Tibial nerve (tissue), 4 donors: ENCODE measurements at regions not wholly inside any gene's neighbourhood (a gene's known extent, or its start where the extent isn't known, plus 50 kb on each side); places are given as distances from the start of the nearest gene placed in this dataset.
"Not testable (repeated sequence)": the region's sequence is repeated elsewhere in the genome, so short reads cannot be mapped to it uniquely, and the experiment has no call there.

Source experiments
- DNase-seq, 2 donors: peaks; one replicate each; pipeline ENCODE4 v3.0.0-alpha.2; 2019; ENCODE audit warnings: low spot score in 2 of 2
- H3K27ac ChIP-seq, 4 donors: fragments of 200-600 bp; sonication (generic) in 3 of 4; one replicate each; pipeline ENCODE4 v1.5.1; 2017 to 2019; ENCODE audit warnings: mild to moderate bottlenecking in 1 of 4
- H3K27me3 ChIP-seq, 2 donors: fragments of 200-600 bp; sonication (generic) in 1 of 2; one replicate each; pipeline versions ENCODE4 v1.5.1 to v1.6.0; 2017 to 2019
- H3K36me3 ChIP-seq, 3 donors: fragments of 200-600 bp; sonication (generic); one replicate each; pipeline ENCODE4 v1.5.1; 2018 to 2019
- H3K4me1 ChIP-seq, 4 donors: fragments of 200-600 bp; sonication (generic) in 3 of 4; one replicate each; pipeline ENCODE4 v1.5.1; 2017 to 2019
- H3K4me3 ChIP-seq, 4 donors: fragments of 200-600 bp; sonication (generic) in 3 of 4; one replicate each; pipeline ENCODE4 v1.5.1; 2017 to 2019; ENCODE audit warnings: mild to moderate bottlenecking in 1 of 4, moderate library complexity in 1 of 4
- H3K9me3 ChIP-seq, 4 donors: fragments of 200-600 bp; sonication (generic) in 3 of 4; one replicate each; pipeline ENCODE4 v1.5.1; 2017 to 2019
- EP300 ChIP-seq, 2 donors: sonication (generic); formaldehyde crosslinking; IDR thresholded peaks; one replicate each; pipeline ENCODE4 v1.6.1; 2017; ENCODE audit warnings: antibody characterized with exemption in 2 of 2, mild to moderate bottlenecking in 1 of 2
- POLR2A ChIP-seq, 2 donors: fragments of 450-650 bp; IDR thresholded peaks; one replicate each; pipeline ENCODE4 v1.6.1; 2017; ENCODE audit warnings: antibody characterized with exemption in 2 of 2, mild to moderate bottlenecking in 2 of 2, moderate library complexity in 2 of 2
- WGBS, 2 donors: methylation state at CpG; one replicate each; pipeline ENCODE4 v1.1.5; 2018; 5-methylcytosine and 5-hydroxymethylcytosine counted together
- TF ChIP-seq, protein P1 (sequence below), 5 experiments: fragments of 200-600 bp in 3 of 5; fragments of 450-650 bp in 2 of 5; sonication (generic) in 3 of 5; IDR thresholded peaks; one replicate each; pipeline ENCODE4 v1.5.1; 2016 to 2019; ENCODE audit warnings: antibody characterized with exemption in 5 of 5, mild to moderate bottlenecking in 3 of 5, moderate library complexity in 2 of 5

DNA sequence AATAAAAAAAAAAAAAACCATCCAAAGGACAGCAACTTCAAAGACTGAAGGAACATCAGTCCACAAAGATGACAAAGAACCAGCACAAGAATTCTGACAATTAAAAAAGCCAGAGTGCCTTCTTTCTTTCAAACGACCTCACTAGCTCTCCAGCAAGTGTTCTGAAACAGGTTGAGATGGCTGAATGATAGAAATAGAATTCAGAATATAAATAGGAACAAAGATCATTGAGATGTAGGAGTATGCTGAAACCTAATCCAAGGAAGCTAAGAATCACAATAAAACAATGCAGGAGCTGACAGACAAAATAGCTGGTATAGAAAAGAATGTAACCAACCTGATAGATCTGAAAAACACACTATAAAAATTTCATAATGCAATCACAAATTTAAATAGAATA, 218.2 kb downstream of the GIPC2 start:
- H3K9me3 ChIP-seq: peaks cover 0 to 17% (median 0%) of the 10 kb centered on the region in 4 donors
- H3K27me3 ChIP-seq: no peaks in the 10 kb centered on the region
- WGBS, 2 donors: 15 to 29% methylated on average over 1 of the region's 1 CpG
- H3K4me3 ChIP-seq: no peak overlapping the region
- H3K4me1 ChIP-seq: no peaks in the 10 kb centered on the region
- H3K27ac ChIP-seq: no peak overlapping the region
- no peaks in the 10 kb centered on the region for H3K36me3 ChIP-seq
- no peak for DNase-seq
- TF ChIP-seq POLR2A (IDR thresholded peaks at IDR 0.05) (no peak), EP300 (IDR thresholded peaks at IDR 0.05) (no peak)
- TF ChIP-seq, protein P1, sequence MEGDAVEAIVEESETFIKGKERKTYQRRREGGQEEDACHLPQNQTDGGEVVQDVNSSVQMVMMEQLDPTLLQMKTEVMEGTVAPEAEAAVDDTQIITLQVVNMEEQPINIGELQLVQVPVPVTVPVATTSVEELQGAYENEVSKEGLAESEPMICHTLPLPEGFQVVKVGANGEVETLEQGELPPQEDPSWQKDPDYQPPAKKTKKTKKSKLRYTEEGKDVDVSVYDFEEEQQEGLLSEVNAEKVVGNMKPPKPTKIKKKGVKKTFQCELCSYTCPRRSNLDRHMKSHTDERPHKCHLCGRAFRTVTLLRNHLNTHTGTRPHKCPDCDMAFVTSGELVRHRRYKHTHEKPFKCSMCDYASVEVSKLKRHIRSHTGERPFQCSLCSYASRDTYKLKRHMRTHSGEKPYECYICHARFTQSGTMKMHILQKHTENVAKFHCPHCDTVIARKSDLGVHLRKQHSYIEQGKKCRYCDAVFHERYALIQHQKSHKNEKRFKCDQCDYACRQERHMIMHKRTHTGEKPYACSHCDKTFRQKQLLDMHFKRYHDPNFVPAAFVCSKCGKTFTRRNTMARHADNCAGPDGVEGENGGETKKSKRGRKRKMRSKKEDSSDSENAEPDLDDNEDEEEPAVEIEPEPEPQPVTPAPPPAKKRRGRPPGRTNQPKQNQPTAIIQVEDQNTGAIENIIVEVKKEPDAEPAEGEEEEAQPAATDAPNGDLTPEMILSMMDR (IDR thresholded peaks at IDR 0.05): no peak

DNA sequence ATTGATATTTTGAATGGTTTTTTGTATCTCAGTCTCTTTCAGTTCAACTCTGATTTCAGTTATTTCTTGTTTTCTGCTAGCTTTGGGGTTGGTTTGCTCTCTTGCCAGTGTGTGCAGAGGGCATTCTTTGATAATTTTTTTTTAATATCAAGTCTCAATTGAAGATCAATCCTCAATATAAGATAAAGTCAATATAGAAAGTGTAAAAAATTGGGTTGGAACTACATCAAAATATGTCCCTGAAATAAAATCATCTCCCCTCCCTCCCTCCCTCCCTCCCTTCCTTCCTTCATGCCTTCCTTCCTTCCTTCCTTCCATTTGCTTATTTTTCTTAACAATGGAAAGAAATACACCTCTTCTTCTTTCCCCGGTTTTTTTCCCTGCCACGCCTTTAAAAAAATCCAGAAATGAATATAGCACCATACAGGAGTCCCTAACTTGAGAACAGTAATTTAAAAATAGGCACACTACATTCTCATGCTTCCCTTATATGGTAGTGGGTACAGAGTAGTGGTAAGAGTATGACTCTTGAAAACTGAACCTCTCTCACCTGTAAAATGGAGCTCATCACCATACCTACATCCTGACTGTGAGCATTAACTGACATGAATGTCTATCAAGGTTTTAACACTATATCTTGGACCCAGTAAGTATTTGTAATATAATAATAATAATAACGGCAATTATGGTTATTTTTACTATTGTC, 221.9 kb downstream of the GIPC2 start:
- Histone ChIP-seq H3K4me3 (no peak overlapping the region), H3K27me3 (no peaks in the 10 kb centered on the region), H3K36me3 (no peaks in the 10 kb centered on the region), H3K4me1 (no peaks in the 10 kb centered on the region), H3K27ac (no peak overlapping the region), H3K9me3 (peaks cover 0 to 12% (median 0%) of the 10 kb centered on the region in 4 donors)
- TF ChIP-seq EP300 (IDR thresholded peaks at IDR 0.05): no peak
- no peak for TF ChIP-seq POLR2A (IDR thresholded peaks at IDR 0.05)
- TF ChIP-seq, protein P1 (IDR thresholded peaks at IDR 0.05): no peak
- DNase-seq: no peak
- WGBS, 2 donors: 81 to 85% methylated on average over 3 of the region's 3 CpGs

DNA sequence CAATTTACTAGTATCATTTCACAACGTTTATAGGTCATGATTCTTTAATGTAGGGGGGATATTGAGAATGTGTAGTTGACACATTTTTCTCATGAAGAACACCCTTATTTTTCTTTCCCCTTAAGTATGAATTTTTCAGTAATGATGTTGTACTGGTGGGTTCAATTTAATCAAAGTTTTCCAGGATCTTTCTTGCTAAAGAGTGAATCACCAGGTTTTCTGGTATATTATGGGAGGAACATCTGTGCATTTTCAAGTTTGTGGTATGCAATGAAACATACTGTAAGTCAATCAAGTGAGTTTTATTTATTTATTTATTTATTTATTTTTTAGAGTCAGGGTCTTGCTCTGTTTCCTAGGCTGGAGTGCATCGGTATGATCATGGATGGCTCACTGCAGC, 221.2 kb upstream of the PTGFR start:
- Histone ChIP-seq H3K9me3 (peaks cover 0 to 12% (median 0%) of the 10 kb centered on the region in 4 donors), H3K4me1 (no peaks in the 10 kb centered on the region), H3K36me3 (no peaks in the 10 kb centered on the region), H3K4me3 (no peak overlapping the region), H3K27me3 (no peaks in the 10 kb centered on the region), H3K27ac (no peak overlapping the region)
- no peak for DNase-seq
- TF ChIP-seq POLR2A (IDR thresholded peaks at IDR 0.05): no peak
- TF ChIP-seq, protein P1 (IDR thresholded peaks at IDR 0.05): no peak
- no peak for TF ChIP-seq EP300 (IDR thresholded peaks at IDR 0.05)
- 73 to 79% methylated on average over 2 of the region's 2 CpGs for WGBS, 2 donors

DNA sequence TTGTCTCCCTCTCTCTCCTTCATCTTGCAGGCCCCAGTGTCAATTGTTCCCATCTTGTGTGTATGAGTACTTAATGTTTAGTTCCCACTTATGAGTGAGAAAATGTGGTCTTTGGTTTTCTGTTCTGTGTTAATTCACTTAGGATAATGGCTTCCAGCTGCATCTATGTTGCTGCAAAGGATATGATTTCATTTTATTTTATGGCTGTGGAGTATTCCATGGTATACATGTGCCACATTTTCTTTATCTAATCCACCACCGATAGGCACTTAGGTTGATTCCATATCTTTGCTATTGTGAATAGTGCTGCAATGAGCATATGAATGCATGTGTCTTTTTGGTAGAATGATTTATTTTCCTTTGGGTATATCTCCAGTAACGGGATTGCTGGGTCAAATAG, 219.4 kb upstream of the PTGFR start:
- H3K36me3 ChIP-seq, H3K27ac ChIP-seq, DNase-seq, H3K4me3 ChIP-seq, H3K27me3 ChIP-seq, H3K4me1 ChIP-seq, H3K9me3 ChIP-seq: not testable (repeated sequence)
- 69 to 71% methylated on average over 2 of the region's 2 CpGs for WGBS, 2 donors

DNA sequence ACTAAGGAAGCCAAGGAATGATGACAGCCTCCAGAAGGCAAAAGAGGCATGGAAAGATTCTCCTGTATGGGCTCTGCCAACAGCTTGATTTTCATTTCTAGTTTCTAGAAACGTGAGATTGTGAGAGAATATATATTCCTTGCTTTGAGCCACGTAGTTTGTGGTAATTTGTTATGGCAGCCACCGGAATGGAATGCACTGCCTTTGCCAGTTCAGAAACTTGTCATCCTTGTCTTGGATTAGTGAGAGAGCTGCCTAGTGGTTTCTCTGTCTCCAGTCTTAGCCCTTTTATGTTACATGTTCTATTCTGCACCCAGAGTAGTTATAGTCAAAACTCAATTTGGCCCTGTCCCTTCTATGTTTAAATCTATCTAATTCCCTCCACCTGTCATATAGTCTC, 216.0 kb upstream of the PTGFR start:
- H3K27me3 ChIP-seq: no peaks in the 10 kb centered on the region
- no peak for DNase-seq

More for the DNA sequence above, 216.0 kb upstream of the PTGFR start:
- H3K9me3 ChIP-seq: no peaks in the 10 kb centered on the region
- no peak overlapping the region for H3K27ac ChIP-seq
- peaks cover 0 to 3% (median 0%) of the 10 kb centered on the region in 4 donors for H3K4me1 ChIP-seq
- TF ChIP-seq POLR2A (IDR thresholded peaks at IDR 0.05): no peak
- TF ChIP-seq EP300 (IDR thresholded peaks at IDR 0.05): no peak
- TF ChIP-seq, protein P1 (IDR thresholded peaks at IDR 0.05): no peak
- WGBS, 2 donors: 86% methylated on average over 3 of the region's 3 CpGs
- H3K4me3 ChIP-seq: no peak overlapping the region
- H3K36me3 ChIP-seq: no peaks in the 10 kb centered on the region
